Stimulated activated CD4-positive, alpha-beta T cell treated with anti-CD3 and anti-CD28 coated beads, Interleukin-12 subunit alpha, Interleukin-12 subunit beta, amount 100 ng/mL, for 48 hours (primary cell): ENCODE measurements at regions not wholly inside any gene's neighbourhood (a gene's known extent, or its start where the extent isn't known, plus 50 kb on each side); places are given as distances from the start of the nearest gene placed in this dataset.

ENCODE experiments used
- DNase-seq, 3 donors: peaks; one replicate each; pipeline ENCODE4 v3.0.0-alpha.2; 2020; ENCODE audit warnings: low read depth in 2 of 3, low spot score in 1 of 3

DNA sequence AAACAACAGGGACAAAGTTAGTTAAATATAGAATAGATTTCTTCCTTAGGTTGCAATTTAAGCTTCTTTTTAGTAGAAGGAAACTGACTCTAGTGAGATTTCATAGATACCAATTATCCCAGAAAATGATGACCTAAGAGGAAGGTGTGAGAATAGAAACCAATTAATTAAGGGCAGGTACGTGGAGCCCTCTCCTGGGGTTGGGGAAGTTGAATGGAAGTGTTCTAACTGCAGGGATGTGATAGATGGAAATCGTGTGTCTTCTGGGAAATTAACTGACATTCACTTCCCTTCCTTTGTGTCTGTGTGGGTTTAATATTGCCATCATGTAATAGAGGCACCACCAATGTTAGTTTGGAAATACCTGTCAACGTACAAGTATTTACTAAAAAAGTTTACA, 204.1 kb upstream of the ANK2 start:
- DNase-seq = no peak

DNA sequence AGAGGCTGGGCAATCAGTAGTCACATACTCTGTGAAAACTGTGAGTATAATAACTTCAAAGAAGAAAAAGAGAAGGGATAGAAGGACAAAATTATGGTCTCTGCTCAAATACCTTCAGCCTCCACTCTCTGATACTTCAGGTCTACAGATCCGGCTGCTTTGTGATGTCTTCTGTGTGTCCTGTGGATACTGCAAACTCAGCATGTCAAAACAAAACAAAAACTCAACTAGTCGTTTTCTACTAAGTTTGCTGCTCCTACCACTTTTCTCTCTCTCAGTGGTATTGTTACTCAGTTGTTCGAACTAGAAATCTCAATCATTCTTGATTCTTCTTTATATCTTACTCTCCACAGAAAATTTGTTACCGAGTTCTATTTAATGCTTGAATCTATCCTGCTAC, 202.4 kb upstream of the ANK2 start:
- no peak for DNase-seq

DNA sequence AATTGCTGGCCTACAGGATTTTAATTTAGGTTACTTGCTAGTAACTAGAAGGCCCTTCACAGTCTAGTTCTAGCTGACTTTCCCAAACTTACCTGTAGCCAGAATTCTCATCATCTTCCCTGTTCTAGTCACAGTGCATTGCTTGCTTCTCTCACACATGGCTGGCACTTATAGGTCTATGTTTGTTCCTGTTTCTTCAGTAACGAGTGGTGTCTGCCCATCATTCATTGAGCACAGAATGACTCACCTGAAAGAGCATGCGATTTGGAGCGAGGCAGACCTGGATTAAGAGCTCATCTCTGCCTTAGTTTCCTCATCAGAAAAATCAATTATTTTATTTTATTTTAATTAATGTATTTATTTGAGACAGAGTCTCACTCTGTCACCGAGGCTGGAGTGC, 201.7 kb upstream of the ANK2 start:
- DNase-seq = no peak

GRCh38 chr4:112848911-112849310, 200.5 kb upstream of the ANK2 start:
- DNase-seq = no peak

DNA sequence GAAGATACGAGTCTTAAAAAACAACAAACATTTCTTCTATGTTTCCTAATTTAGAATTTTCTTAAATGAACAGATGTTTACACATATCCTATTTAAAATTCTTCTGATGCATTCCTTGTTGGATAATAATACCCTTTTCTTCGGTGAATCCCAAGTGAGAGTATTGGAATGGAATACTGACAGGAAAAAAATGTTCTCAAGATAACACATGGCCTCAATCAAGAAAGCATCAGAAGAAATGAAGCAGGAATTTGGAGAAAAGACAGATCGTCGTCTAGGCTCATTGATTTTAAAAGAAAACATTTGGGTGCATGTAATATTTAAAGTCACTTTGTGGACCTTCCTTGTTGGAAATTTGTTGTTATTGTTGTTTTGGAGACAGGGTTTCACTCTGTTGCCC, 196.9 kb upstream of the ANK2 start:
- DNase-seq = no peak

- no peak for DNase-seq
Measured at GRCh38 chr4:112853662-112854256, 195.7 kb upstream of the ANK2 start.

- DNase-seq = no peak
Measured at GRCh38 chr4:112854420-112854819, 195.0 kb upstream of the ANK2 start.

DNA sequence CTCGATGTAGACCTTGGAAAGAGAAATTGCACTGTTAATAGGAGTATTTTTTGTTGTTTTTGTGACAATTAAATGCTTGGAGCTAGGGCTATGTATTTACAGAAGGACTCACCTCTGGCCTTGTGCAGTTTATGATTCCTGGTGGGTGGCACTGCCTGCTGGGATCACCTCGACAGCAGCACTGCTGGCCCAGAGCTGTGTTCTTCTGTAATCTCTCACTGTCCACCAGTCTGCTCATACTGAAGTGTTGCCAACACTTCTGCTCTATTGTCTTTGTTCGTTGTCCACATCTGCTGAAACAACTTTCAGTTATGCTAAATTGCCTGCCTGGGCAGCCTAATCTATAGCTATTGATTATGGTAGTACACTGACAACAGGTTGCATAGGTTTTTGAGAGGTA, 194.4 kb upstream of the ANK2 start:
- no peak for DNase-seq

DNA sequence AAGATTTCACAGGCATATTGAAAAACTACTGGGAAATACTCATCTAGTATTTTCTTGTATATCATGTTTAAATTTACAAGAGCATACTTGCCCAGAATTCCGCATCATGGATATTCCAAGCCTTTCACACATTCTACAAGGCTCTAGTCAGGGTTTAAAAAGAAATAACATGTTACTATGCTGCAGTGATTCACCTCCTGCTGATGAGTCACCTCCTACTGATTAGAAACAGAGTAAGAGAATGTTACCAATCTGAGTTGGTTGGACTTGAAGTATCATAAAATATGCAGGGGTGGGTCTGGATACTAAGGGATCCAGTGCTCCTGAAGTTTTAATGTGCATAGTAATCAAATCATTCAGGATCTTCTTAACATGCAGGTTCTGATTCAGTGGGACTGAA, 192.0 kb upstream of the ANK2 start:
- no peak for DNase-seq

- no peak for DNase-seq
Measured at GRCh38 chr4:112858751-112859150, 190.7 kb upstream of the ANK2 start.

- no peak for DNase-seq
Measured at GRCh38 chr4:112859456-112860184, 189.8 kb upstream of the ANK2 start.

- no peak for DNase-seq
Measured at GRCh38 chr4:112860830-112861690, 188.4 kb upstream of the ANK2 start.

DNA sequence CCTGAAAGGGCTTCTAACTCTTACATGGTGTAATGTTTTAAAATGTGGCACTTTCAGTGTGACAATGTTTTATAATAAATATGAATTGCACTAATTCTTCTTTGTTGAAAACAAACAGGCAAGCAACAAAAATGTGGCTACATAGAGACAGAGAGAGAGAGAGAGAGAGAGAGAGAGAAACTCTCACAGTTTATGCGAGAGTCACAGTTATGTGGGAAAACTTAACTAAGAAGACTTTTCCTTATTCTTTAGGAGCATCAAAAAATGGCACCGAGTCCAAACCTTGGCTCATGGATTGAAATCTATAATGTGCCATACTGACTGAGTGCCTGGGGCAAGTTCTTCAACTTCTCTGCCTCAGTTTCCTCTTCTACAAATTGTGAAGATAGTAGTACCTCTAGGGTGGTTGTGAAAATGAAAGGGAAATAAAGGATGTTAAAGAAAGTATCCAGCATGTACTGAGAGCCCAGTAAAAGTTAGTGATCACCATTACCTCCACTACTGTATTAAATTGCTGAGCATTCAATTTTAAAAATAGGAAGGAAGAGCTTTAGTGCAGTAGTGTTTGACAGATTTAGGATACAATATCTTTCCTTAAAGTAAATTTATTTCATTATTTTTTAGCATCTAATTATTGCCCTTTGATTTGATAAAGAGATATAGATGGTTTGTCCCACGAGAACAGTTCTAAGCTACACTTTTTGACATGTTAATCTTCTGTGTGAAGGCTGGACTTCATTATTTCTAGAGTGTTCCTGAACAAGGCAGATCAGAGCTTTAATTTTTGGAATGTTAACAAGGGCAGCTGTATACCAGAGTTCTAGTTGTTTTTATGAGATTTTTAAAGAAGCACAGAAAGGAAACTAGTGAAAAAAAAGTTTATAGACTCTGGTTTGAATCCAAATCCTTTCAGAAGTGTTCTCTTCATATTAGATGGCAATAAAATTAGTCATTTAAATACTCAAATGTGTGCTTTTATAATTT, 187.5 kb upstream of the ANK2 start:
- DNase-seq = no peak

GRCh38 chr4:112865443-112865842, 184.0 kb upstream of the ANK2 start:
- DNase-seq = no peak

- no peak for DNase-seq
Measured at GRCh38 chr4:112876316-112876715, 173.1 kb upstream of the ANK2 start.

DNA sequence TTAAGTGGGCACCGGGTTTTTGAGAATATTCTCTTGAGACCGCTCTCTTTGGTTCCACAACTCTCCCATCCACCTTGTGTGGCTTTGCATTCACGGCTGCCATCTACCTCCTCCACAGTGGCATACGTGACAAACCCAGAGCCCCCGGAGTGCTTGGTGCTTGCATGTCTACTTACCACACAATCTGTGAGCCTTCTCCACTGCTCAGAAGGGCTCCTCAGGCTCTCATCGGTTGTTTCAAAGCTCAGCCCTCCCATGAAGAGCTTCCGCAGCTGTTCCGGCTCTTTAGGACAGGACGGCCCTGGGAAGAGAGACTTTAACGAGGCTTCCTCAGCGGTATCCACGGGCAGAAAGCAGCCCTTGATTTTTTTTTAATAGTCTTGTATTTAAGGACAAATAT, 167.6 kb upstream of the ANK2 start:
- no peak for DNase-seq

- DNase-seq = no peak
Measured at GRCh38 chr4:112882286-112882685, 167.2 kb upstream of the ANK2 start.

- no peak for DNase-seq
Measured at GRCh38 chr4:112884406-112884805, 165.0 kb upstream of the ANK2 start.

DNA sequence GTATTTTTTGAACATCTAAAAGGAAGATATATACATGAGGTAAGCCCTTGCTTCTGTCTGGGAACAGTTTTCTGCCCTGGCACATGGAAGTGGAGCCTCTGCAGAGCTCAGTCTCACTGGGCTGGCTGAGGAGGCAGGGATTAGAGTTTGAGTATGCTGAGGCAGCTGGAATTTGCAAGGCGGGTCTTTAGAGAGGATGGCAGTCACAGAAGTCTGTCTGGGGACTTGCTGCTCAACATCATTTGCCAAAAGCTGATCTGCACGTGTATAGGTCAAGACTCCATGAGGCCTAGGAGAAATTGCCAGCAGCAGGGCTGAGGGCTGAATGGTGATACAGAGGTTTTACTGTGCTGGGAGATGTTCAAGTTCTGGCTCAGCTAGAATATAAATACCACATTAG, 163.6 kb upstream of the ANK2 start:
- DNase-seq = no peak

DNA sequence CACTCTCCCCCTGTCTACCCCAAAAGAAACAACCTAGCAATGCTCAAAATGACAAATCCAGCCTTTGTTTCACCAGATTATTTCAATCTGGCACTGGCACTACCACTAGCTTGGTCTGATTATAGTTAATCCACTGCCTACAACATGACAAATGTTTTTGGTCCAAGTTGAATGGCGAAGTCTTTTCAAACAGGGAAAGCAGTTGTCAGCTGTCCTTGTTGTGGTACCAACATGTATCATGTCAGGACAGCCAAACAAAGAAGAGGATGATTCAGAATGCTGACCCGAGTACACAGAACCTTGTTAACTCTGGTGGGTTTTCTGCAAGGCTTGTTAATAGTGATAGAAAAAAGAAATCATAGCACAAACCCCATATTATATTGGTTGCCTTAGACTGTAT, 160.8 kb upstream of the ANK2 start:
- no peak for DNase-seq

DNA sequence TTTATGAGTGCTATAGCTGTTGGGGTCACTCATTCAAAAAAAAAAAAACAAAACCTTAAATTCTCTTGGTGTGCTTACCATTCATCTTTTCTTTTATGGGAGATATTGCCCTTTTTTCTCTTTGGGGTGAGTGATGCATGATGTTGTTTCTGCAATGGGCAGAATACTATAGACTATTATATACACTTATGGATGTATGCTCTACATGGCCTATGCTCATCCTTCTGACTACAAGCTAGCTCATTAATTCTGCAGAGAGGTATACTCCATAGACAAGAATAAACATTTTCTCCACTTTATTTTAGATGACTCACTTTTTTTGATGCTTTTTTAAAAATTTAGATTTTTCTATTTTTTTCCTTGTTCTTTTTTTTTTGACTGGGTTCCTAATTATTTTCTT, 160.3 kb upstream of the ANK2 start:
- DNase-seq = no peak
